ENCODE measurements at regions not wholly inside any gene's neighbourhood (a gene's known extent, or its start where the extent isn't known, plus 50 kb on each side); places are given as distances from the start of the nearest gene placed in this dataset.

DNA sequence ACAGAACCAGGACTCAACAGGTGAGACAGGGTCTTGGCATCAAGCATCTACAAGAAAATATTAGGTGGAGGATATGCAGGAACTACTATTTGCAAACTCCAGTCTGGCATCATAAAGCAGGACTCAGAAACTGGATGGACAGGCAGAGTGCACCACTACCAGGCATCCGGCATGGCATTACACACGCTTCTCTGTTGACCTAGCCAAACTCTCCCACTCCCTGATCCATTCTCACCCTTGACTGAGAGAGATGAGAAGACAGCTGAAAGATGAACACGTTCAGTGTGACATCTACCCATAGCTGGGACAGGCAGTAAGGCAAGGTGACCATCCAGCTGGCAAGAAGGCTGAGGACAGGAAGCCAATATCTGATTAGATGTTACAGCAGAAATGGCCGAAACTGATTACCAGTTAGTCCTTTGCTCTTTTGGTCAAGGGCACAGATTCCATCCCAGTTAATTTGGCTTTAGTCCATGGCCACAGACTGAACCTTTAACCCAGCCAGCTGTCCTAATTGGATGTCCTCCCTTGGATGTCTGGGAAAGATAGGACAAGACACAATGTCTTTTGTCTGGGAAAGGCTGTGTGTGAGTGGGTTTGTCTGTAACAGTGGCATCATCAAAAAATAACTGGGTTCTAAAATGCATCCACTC lies 71.6 kb downstream of the BBS10 start:
- Mint-ChIP-seq H3K36me3 (ENCODE audit: low read depth) (no peaks in the 10 kb centered on the region), H3K27me3 (ENCODE audit: insufficient read depth) (no peaks in the 10 kb centered on the region), H3K4me3 (no peak overlapping the region), H3K27ac (no peak overlapping the region), H3K9me3 (no peaks in the 10 kb centered on the region), H3K4me1 (peaks cover 13% of the 10 kb centered on the region)
- Histone ChIP-seq H3K4me1 (ENCODE audit: control insufficient read depth, insufficient read depth, low read length) (peaks cover 8% of the 10 kb centered on the region), H3K9ac (ENCODE audit: extremely low read depth, low read length, poor library complexity, severe bottlenecking) (no peak overlapping the region), H3K9me3 (ENCODE audit: control insufficient read depth, low read length) (no peaks in the 10 kb centered on the region), H3K36me3 (ENCODE audit: control insufficient read depth, insufficient read depth, low read length) (no peaks in the 10 kb centered on the region), H3K27ac (ENCODE audit: low read depth, low read length) (no peak overlapping the region), H3K27me3 (ENCODE audit: control insufficient read depth, insufficient read depth, low read length, poor library complexity, severe bottlenecking) (no peaks in the 10 kb centered on the region), H3K4me3 (ENCODE audit: low read length) (no peak overlapping the region)
- peak; percentile 22 for DNase-seq
- 94 to 100% methylated on average over 4 of the region's 4 CpGs for WGBS, 2 experiments (ENCODE audit: insufficient coverage in 1 of 2, insufficient read length in 1 of 2)
- TF ChIP-seq, protein P1, sequence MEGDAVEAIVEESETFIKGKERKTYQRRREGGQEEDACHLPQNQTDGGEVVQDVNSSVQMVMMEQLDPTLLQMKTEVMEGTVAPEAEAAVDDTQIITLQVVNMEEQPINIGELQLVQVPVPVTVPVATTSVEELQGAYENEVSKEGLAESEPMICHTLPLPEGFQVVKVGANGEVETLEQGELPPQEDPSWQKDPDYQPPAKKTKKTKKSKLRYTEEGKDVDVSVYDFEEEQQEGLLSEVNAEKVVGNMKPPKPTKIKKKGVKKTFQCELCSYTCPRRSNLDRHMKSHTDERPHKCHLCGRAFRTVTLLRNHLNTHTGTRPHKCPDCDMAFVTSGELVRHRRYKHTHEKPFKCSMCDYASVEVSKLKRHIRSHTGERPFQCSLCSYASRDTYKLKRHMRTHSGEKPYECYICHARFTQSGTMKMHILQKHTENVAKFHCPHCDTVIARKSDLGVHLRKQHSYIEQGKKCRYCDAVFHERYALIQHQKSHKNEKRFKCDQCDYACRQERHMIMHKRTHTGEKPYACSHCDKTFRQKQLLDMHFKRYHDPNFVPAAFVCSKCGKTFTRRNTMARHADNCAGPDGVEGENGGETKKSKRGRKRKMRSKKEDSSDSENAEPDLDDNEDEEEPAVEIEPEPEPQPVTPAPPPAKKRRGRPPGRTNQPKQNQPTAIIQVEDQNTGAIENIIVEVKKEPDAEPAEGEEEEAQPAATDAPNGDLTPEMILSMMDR (conservative IDR thresholded peaks at IDR 0.05) = no peak

DNA sequence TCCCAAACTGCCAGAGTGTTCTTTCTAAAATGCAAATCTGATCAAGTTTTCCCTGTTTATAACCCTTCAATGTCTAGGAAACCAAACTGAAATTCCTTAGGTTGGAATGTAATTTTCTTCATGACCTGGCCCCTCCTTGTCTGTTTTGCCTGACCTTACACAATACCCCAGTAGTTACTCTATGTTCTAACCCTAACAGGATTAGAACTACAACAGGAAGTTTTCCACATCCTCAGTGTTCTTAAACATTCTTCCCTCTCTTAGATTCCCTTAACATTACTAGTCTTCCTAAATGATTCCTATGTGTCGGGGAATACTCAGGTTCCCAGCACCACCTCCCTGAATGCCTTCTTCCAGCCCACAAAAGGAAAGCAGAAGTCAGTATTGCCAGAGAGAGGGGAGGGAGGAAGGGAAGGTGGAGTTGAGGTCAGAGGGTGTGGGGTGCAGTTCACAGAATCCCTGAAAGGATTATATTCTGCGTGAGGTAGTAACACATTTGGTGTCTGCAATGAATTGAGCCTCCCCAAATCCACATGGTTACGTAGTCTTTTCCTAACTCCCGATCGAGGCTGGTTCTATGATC lies 72.6 kb downstream of the BBS10 start:
- Histone ChIP-seq H3K4me1 (ENCODE audit: control insufficient read depth, insufficient read depth, low read length) (peaks cover 8% of the 10 kb centered on the region), H3K36me3 (ENCODE audit: control insufficient read depth, insufficient read depth, low read length) (no peaks in the 10 kb centered on the region), H3K4me3 (ENCODE audit: low read length) (no peak overlapping the region), H3K27ac (ENCODE audit: low read depth, low read length) (no peak overlapping the region), H3K27me3 (ENCODE audit: control insufficient read depth, insufficient read depth, low read length, poor library complexity, severe bottlenecking) (no peaks in the 10 kb centered on the region), H3K9me3 (ENCODE audit: control insufficient read depth, low read length) (no peaks in the 10 kb centered on the region), H3K9ac (ENCODE audit: extremely low read depth, low read length, poor library complexity, severe bottlenecking) (no peak overlapping the region)
- H3K4me1 Mint-ChIP-seq = peaks cover 13% of the 10 kb centered on the region
- H3K4me3 Mint-ChIP-seq = no peak overlapping the region
- no peaks in the 10 kb centered on the region for H3K27me3 Mint-ChIP-seq (ENCODE audit: insufficient read depth)
- H3K9me3 Mint-ChIP-seq = no peaks in the 10 kb centered on the region
- DNase-seq = peak; percentile 29
- no peak overlapping the region for H3K27ac Mint-ChIP-seq
- TF ChIP-seq, protein P1 (conservative IDR thresholded peaks at IDR 0.05) = no peak
- H3K36me3 Mint-ChIP-seq (ENCODE audit: low read depth) = no peaks in the 10 kb centered on the region
- 96 to 97% methylated on average over 3 to 5 of the region's 5 CpGs for WGBS, 2 experiments (ENCODE audit: insufficient coverage in 1 of 2, insufficient read length in 1 of 2)

DNA sequence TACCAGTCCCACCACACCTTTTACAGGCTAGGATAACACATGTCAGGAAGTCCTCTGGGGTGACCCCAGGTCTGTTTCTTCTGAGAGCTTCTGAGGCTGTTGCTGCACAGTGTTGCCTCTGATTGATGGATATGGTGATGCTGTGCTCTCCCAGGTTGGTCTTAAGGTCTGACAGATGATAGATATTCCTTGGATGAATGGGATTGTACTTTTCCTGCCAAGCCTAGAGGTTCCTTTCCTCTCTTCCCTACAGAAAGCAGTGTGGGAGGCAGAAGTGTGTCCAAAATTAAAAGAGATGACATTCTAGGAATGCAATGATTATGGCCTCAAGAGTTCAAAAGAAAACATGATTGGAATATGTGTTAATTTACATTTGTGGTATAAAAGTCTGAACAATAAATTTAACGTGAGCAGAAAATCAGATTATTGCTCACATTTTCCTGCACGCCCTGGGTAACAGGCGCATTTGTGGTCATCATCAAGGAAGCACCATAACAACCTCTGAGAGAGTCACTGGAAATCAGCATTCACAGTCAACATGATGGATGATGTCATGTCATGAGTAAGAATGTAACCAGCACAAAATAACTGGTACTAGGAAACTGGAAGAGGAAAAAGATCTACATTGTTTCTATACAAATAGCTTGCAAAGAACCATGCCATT lies 73.7 kb downstream of the BBS10 start:
- peaks cover 4% of the 10 kb centered on the region for H3K4me1 ChIP-seq (ENCODE audit: control insufficient read depth, insufficient read depth, low read length)
- Mint-ChIP-seq H3K4me1 (peaks cover 9% of the 10 kb centered on the region), H3K9me3 (no peaks in the 10 kb centered on the region), H3K27me3 (ENCODE audit: insufficient read depth) (no peaks in the 10 kb centered on the region), H3K36me3 (ENCODE audit: low read depth) (no peaks in the 10 kb centered on the region), H3K27ac (no peak overlapping the region), H3K4me3 (no peak overlapping the region)
- no peak for DNase-seq
- H3K4me3 ChIP-seq (ENCODE audit: low read length) = no peak overlapping the region
- 72 to 97% methylated on average over 2 to 3 of the region's 3 CpGs for WGBS, 2 experiments (ENCODE audit: insufficient coverage in 1 of 2, insufficient read length in 1 of 2)
- no peak overlapping the region for H3K9ac ChIP-seq (ENCODE audit: extremely low read depth, low read length, poor library complexity, severe bottlenecking)
- TF ChIP-seq, protein P1 (conservative IDR thresholded peaks at IDR 0.05) = no peak
- no peaks in the 10 kb centered on the region for H3K36me3 ChIP-seq (ENCODE audit: control insufficient read depth, insufficient read depth, low read length)
- H3K9me3 ChIP-seq (ENCODE audit: control insufficient read depth, low read length) = no peaks in the 10 kb centered on the region
- H3K27me3 ChIP-seq (ENCODE audit: control insufficient read depth, insufficient read depth, low read length, poor library complexity, severe bottlenecking) = no peaks in the 10 kb centered on the region
- H3K27ac ChIP-seq (ENCODE audit: low read depth, low read length) = peak overlapping the region; percentile 58

Data from endodermal cell (in vitro differentiated cells).